ENCODE measurements at regions not wholly inside any gene's neighbourhood (a gene's known extent, or its start where the extent isn't known, plus 50 kb on each side); places are given as distances from the start of the nearest gene placed in this dataset.

GRCh38 chr12:31869972-31870371 lies 89.2 kb upstream of the RESF1 start:
- TF ChIP-seq CTCF (IDR thresholded peaks at IDR 0.05): no peak
- Histone ChIP-seq H3K36me3 (ENCODE audit: control insufficient read depth, insufficient read depth, low read length) (no peaks in the 10 kb centered on the region), H3K79me2 (no peaks in the 10 kb centered on the region), H3K9ac (no peak overlapping the region), H3K4me3 (ENCODE audit: low read depth, low read length) (no peak overlapping the region), H3K4me2 (ENCODE audit: low read length) (no peak overlapping the region), H3K9me3 (ENCODE audit: control insufficient read depth, low read length) (no peaks in the 10 kb centered on the region), H3K27me3 (ENCODE audit: control insufficient read depth, insufficient read depth, low read length) (no peaks in the 10 kb centered on the region), H2AFZ (no peak overlapping the region), H3K4me1 (peaks cover 14% of the 10 kb centered on the region), H3K27ac (no peak overlapping the region)

GRCh38 chr12:31868965-31869364 lies 90.2 kb upstream of the RESF1 start:
- no peak for TF ChIP-seq CTCF (IDR thresholded peaks at IDR 0.05)
- Histone ChIP-seq H3K36me3 (ENCODE audit: control insufficient read depth, insufficient read depth, low read length) (no peaks in the 10 kb centered on the region), H3K9ac (no peak overlapping the region), H3K27ac (no peak overlapping the region), H3K4me1 (peaks cover 14% of the 10 kb centered on the region), H2AFZ (no peak overlapping the region), H3K4me2 (ENCODE audit: low read length) (no peak overlapping the region), H3K79me2 (no peaks in the 10 kb centered on the region), H3K9me3 (ENCODE audit: control insufficient read depth, low read length) (no peaks in the 10 kb centered on the region), H3K27me3 (ENCODE audit: control insufficient read depth, insufficient read depth, low read length) (no peaks in the 10 kb centered on the region), H3K4me3 (ENCODE audit: low read depth, low read length) (no peak overlapping the region)

- Histone ChIP-seq H3K4me2 (ENCODE audit: low read length) (no peak overlapping the region), H2AFZ (no peak overlapping the region), H3K36me3 (ENCODE audit: control insufficient read depth, insufficient read depth, low read length) (no peaks in the 10 kb centered on the region), H3K9me3 (ENCODE audit: control insufficient read depth, low read length) (no peaks in the 10 kb centered on the region), H3K4me1 (peaks cover 7% of the 10 kb centered on the region), H3K79me2 (no peaks in the 10 kb centered on the region), H3K4me3 (ENCODE audit: low read depth, low read length) (no peak overlapping the region), H3K9ac (no peak overlapping the region), H3K27ac (no peak overlapping the region), H3K27me3 (ENCODE audit: control insufficient read depth, insufficient read depth, low read length) (no peaks in the 10 kb centered on the region)
- no peak for TF ChIP-seq CTCF (IDR thresholded peaks at IDR 0.05)
Measured at GRCh38 chr12:31867292-31867691, 91.9 kb upstream of the RESF1 start.

DNA sequence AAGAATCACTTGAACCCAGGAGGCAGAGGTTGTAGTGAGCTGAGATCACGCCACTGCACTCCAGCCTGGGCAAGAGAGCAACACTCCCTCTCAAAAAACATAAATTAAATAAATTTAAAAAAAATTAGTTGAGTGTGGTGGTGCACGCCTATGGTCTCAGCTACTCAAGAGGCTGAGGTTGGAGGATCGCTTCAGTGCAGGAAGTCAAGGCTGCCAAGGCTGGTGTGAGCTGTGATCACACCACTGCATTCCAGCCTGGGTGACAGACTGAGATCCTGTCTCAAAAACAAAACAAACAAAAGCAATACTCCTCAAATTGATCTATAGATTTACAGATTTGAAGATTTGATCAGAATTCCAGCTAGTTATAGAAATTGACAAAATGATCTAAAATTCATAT lies 92.7 kb upstream of the RESF1 start:
- H3K9ac ChIP-seq: no peak overlapping the region
- H2AFZ ChIP-seq: no peak overlapping the region
- H3K9me3 ChIP-seq (ENCODE audit: control insufficient read depth, low read length): no peaks in the 10 kb centered on the region
- no peak overlapping the region for H3K27ac ChIP-seq
- no peaks in the 10 kb centered on the region for H3K79me2 ChIP-seq
- H3K27me3 ChIP-seq (ENCODE audit: control insufficient read depth, insufficient read depth, low read length): no peaks in the 10 kb centered on the region
- peaks cover 7% of the 10 kb centered on the region for H3K4me1 ChIP-seq
- H3K4me3 ChIP-seq (ENCODE audit: low read depth, low read length): no peak overlapping the region
- no peak for TF ChIP-seq CTCF (IDR thresholded peaks at IDR 0.05)
- H3K36me3 ChIP-seq (ENCODE audit: control insufficient read depth, insufficient read depth, low read length): no peaks in the 10 kb centered on the region
- H3K4me2 ChIP-seq (ENCODE audit: low read length): no peak overlapping the region

DNA sequence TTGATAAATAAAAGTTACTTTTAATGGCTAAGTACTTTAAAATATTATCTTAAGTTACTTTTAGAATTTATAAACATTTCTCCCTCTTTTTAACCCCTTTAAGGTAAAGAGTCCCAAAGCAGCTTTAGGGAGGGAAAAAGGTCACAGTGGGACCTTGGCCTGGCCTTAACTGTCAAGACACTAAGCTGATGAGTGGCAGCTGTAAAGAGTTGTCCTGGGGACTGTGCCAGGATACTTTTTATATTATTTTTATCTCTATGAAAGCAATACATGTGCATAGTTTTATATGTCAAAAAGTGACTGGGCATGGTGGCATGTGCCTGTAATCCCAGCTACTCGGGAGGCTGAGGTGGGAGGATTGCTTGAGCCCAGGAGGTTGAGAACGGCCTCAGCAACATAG lies 94.2 kb upstream of the RESF1 start:
- no peak overlapping the region for H2AFZ ChIP-seq
- no peaks in the 10 kb centered on the region for H3K9me3 ChIP-seq (ENCODE audit: control insufficient read depth, low read length)
- H3K36me3 ChIP-seq (ENCODE audit: control insufficient read depth, insufficient read depth, low read length): no peaks in the 10 kb centered on the region
- H3K79me2 ChIP-seq: no peaks in the 10 kb centered on the region
- no peak for TF ChIP-seq CTCF (IDR thresholded peaks at IDR 0.05)
- H3K4me1 ChIP-seq: peaks cover 7% of the 10 kb centered on the region
- no peaks in the 10 kb centered on the region for H3K27me3 ChIP-seq (ENCODE audit: control insufficient read depth, insufficient read depth, low read length)
- no peak overlapping the region for H3K9ac ChIP-seq
- H3K27ac ChIP-seq: no peak overlapping the region
- no peak overlapping the region for H3K4me2 ChIP-seq (ENCODE audit: low read length)
- no peak overlapping the region for H3K4me3 ChIP-seq (ENCODE audit: low read depth, low read length)
